Fibroblast of pulmonary artery (primary cell): ENCODE measurements at regions not wholly inside any gene's neighbourhood (a gene's known extent, or its start where the extent isn't known, plus 50 kb on each side); places are given as distances from the start of the nearest gene placed in this dataset.
"Not testable (repeated sequence)": the region's sequence is repeated elsewhere in the genome, so short reads cannot be mapped to it uniquely, and the experiment has no call there.

Experiments used
- DNase-seq: peaks from one replicate; pipeline ENCODE4 v3.0.0-alpha.2; 2010; ENCODE audit warnings: low read depth
- H3K4me3 ChIP-seq: replicated peaks from 2 replicates; pipeline ENCODE4 v1.5.1; 2011; ENCODE audit warnings: low read depth, mild to moderate bottlenecking, control low read depth, low read length, moderate library complexity
- CTCF ChIP-seq: IDR thresholded peaks from 2 replicates; pipeline ENCODE4 v1.5.1; 2011; ENCODE audit warnings: mild to moderate bottlenecking, control low read depth, low read length, inconsistent platforms; ENCODE audit errors: missing control alignments

- TF ChIP-seq CTCF = no peak
- DNase-seq = no peak
- H3K4me3 ChIP-seq = no peak overlapping the region
These were observed 146.0 kb downstream of the TMEM144 start for GRCh38 chr4:158356301-158356700.

GRCh38 chr4:158367932-158368441 lies 153.7 kb upstream of the RXFP1 start:
- not testable (repeated sequence) for H3K4me3 ChIP-seq, DNase-seq

- H3K4me3 ChIP-seq = no peak overlapping the region
- no peak for TF ChIP-seq CTCF
- DNase-seq = peak; percentile 75
These were observed 150.5 kb upstream of the RXFP1 start for GRCh38 chr4:158371158-158371557.

GRCh38 chr4:158374318-158374717 lies 147.4 kb upstream of the RXFP1 start:
- no peak for TF ChIP-seq CTCF
- DNase-seq = no peak
- no peak overlapping the region for H3K4me3 ChIP-seq

- no peak for TF ChIP-seq CTCF
- H3K4me3 ChIP-seq = no peak overlapping the region
These were observed 145.4 kb upstream of the RXFP1 start for GRCh38 chr4:158376106-158376840.

GRCh38 chr4:158384414-158384813 lies 137.3 kb upstream of the RXFP1 start:
- H3K4me3 ChIP-seq = no peak overlapping the region
- no peak for TF ChIP-seq CTCF
- DNase-seq = no peak

More at GRCh38 chr4:158376106-158376840, 145.4 kb upstream of the RXFP1 start:
- DNase-seq = peak; percentile 25

- TF ChIP-seq CTCF = no peak
- H3K4me3 ChIP-seq = no peak overlapping the region
- no peak for DNase-seq
These were observed 126.3 kb upstream of the RXFP1 start for GRCh38 chr4:158395343-158395742.
